ENCODE measurements at regions not wholly inside any gene's neighbourhood (a gene's known extent, or its start where the extent isn't known, plus 50 kb on each side); places are given as distances from the start of the nearest gene placed in this dataset.

DNA sequence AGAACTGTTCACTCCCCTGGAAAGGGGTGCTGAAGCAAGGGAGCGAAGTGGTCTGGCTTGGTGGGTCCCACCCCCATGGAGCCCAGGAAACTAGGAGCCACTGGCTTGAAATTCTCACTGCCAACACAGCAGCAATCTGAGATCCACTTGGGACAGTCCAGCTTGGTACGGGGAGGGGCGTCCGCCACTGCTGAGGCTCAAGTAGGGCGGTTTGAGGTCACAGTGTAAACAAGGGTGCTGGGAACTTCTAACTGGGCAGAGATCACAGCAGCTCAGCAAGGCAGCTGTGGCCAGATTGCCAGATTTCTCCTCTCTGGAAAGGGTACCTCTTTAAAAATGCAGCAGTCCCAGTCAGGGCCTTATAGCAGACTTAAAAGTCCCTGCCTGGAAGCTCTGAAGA lies 53.9 kb upstream of the GALNTL6 start:
- no peaks in the 10 kb centered on the region for H3K36me3 Mint-ChIP-seq (ENCODE audit: insufficient read depth)
- no peak overlapping the region for H3K4me3 Mint-ChIP-seq
- no peaks in the 10 kb centered on the region for H3K27me3 Mint-ChIP-seq (ENCODE audit: low read depth)
- DNase-seq (no peak), ATAC-seq (no peak)
- H3K9me3 Mint-ChIP-seq, result peaks cover 12% of the 10 kb centered on the region
- no peaks in the 10 kb centered on the region for H3K4me1 Mint-ChIP-seq (ENCODE audit: low read depth)

DNA sequence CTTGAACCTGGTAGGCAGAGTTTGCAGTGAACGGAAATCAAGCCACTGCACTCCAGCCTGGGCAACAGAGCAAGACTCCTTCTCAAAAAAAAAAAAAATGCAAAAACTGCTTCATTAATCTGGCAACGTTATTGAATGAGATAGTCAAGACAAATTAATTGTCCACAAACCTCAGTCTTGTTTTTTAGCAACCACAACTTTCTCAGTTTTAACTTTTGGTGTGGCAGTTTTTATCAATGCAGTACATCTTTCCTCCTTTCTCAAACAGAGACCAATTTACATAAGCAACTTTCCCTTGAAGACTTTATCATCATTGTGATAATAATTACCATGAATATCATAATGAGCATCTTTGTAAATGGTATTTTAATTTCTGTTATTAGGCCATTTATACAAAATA lies 61.7 kb upstream of the GALNTL6 start:
- Mint-ChIP-seq H3K27me3 (ENCODE audit: low read depth) (no peaks in the 10 kb centered on the region), H3K36me3 (ENCODE audit: insufficient read depth) (no peaks in the 10 kb centered on the region), H3K4me3 (no peak overlapping the region), H3K9me3 (peaks cover 11% of the 10 kb centered on the region), H3K4me1 (ENCODE audit: low read depth) (no peaks in the 10 kb centered on the region)
- DNase-seq (no peak), ATAC-seq (no peak)

DNA sequence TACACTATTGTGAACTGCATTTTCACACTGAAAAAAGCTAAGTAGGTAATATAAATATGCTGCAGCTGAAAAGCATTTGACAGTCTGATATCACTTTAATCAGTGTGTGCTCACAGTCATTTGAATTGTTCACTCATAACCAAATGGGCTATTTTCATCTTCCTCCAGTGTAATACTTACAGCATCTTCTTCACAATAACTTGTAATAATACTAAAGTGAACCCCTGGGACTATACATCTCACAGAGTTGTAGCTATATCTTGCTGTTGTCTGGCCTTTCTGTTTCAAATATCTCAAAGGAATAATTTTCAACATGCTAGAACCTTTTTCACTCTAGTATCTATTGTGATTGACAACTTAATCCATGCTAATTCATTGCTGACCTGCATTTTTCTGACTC lies 66.8 kb upstream of the GALNTL6 start:
- Mint-ChIP-seq H3K9me3 (peaks cover 4% of the 10 kb centered on the region), H3K4me3 (no peak overlapping the region), H3K36me3 (ENCODE audit: insufficient read depth) (no peaks in the 10 kb centered on the region), H3K27me3 (ENCODE audit: low read depth) (no peaks in the 10 kb centered on the region), H3K4me1 (ENCODE audit: low read depth) (no peaks in the 10 kb centered on the region)
- DNase-seq (no peak), ATAC-seq (no peak)

DNA sequence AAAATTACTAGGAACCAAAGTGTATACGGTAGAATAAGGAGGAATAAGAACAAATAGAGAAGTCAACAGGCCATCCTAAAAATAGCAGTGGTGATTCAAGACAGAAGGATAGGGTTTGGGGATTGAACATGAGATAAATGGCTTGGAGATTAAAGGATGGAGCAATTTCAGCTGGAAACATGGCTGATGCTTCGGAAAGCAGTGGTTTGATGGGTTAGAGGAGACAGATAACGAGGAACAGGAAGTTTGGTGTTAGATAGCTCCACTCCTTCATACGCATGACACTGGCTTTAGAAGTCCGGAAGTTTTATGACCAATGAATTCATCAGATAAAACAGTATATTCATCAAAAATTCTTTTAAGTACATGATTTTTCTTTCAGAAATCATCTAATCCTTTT lies 70.8 kb upstream of the GALNTL6 start:
- DNase-seq (no peak), ATAC-seq (no peak)
- H3K4me1 Mint-ChIP-seq (ENCODE audit: low read depth), result no peaks in the 10 kb centered on the region
- H3K36me3 Mint-ChIP-seq (ENCODE audit: insufficient read depth), result no peaks in the 10 kb centered on the region
- H3K27me3 Mint-ChIP-seq (ENCODE audit: low read depth), result no peaks in the 10 kb centered on the region
- H3K4me3 Mint-ChIP-seq, result no peak overlapping the region
- H3K9me3 Mint-ChIP-seq, result peaks cover 8% of the 10 kb centered on the region

DNA sequence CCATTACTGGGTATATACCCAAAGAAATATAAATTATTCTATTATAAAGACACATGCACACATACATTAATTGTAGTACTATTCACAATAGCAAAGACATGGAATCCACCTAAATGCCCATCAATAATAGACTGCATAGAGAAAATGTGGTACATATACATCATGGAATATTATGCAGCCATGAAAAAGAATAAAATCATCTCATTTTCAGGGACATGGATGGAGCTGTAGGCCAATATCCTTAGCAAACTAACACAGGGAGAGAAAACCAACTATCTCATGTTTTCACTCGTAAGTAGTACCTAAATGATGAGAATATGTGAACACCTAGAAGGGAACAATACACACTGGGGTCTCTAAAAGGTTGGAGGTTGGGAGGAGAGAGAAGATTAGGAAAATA lies 86.0 kb upstream of the GALNTL6 start:
- no peaks in the 10 kb centered on the region for H3K36me3 Mint-ChIP-seq (ENCODE audit: insufficient read depth)
- no peak for DNase-seq

DNA sequence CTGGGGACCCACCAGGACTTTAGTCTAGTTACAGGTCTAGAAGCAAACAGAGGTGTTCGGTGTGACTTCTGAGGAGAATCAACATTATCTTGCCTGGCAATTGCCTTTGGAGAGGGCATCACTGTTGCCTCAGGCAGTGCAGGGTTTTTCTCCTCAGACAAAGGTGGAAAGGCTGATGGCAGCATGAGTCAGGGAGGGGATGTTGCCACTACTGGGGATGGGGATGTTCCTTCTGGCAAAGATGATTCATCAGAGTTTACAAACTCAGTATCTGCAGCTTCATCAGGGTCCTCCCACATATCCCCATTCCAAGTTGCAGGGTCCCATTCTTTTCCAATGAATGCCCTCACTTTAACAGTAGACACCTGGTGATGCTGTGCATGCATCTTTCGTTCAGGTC lies 91.3 kb upstream of the GALNTL6 start:
- no peak overlapping the region for H3K4me3 Mint-ChIP-seq
- H3K36me3 Mint-ChIP-seq (ENCODE audit: insufficient read depth), result no peaks in the 10 kb centered on the region
- H3K9me3 Mint-ChIP-seq, result peaks cover 17% of the 10 kb centered on the region
- no peaks in the 10 kb centered on the region for H3K4me1 Mint-ChIP-seq (ENCODE audit: low read depth)
- H3K27me3 Mint-ChIP-seq (ENCODE audit: low read depth), result no peaks in the 10 kb centered on the region
- no peak for ATAC-seq
- no peak for DNase-seq

More for the DNA sequence above, 86.0 kb upstream of the GALNTL6 start:
- Mint-ChIP-seq H3K27me3 (ENCODE audit: low read depth) (no peaks in the 10 kb centered on the region), H3K9me3 (peaks cover 23% of the 10 kb centered on the region), H3K4me1 (ENCODE audit: low read depth) (no peaks in the 10 kb centered on the region), H3K4me3 (no peak overlapping the region)
- no peak for ATAC-seq

DNA sequence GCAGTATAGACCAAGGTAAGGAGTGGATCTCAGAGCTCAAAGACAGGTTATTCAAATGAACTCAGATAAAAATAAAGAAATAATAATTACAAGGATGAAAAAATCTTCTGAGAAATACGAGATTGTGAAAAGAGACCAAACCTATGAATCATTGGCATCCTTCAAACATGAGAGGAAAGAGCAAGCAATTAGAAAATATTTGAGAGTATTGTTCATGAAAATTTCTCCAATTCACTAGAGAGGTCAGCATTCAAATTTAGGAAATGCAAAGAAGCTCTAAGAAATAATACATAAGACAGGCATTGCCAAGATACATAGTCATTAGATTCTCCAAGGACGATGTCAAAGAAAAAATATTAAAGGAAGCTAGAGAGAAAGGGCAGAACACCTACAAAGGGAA lies 93.5 kb upstream of the GALNTL6 start:
- H3K9me3 Mint-ChIP-seq, result peaks cover 14% of the 10 kb centered on the region

DNA sequence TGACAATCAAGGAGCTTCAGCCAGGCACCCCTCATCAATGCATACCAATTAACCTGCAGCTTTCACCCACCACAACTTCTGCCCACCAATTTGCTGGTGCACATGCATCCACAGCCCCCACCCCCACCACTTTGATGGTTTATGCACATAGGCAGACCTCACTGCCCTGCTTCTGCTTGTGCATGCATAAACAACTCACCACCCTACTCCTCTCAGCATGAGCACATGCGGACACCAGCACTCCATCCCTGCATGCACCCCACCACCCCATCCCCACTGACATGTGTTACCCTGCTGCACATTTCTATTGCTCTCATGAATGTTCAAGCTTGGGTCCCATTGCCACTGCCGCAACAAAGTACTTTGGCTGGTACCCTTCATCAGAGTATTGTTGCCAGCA lies 94.5 kb upstream of the GALNTL6 start:
- no peak for ATAC-seq

More for the DNA sequence above, 93.5 kb upstream of the GALNTL6 start:
- no peaks in the 10 kb centered on the region for H3K36me3 Mint-ChIP-seq (ENCODE audit: insufficient read depth)
- ATAC-seq (no peak), DNase-seq (no peak)
- no peaks in the 10 kb centered on the region for H3K4me1 Mint-ChIP-seq (ENCODE audit: low read depth)
- H3K4me3 Mint-ChIP-seq, result no peak overlapping the region
- H3K27me3 Mint-ChIP-seq (ENCODE audit: low read depth), result no peaks in the 10 kb centered on the region

DNA sequence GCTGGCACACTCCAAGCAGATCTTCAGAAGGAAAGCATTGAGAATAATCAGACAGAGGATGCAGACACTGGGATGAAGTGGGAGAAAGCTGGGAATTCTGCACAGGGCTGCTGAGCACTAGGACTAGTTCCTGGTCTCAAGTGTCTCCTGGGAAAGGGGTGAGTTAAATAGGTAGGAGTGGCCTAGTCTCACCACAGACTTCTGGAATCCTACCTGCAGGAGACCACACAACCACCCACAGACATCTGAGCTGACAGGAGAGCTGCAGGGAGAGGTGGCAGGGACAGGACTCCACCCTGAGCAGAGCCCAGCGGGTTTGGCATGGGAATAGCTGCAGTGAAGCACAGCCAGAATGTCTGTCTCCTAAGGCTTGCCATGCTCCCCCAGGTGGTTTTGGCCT lies 95.1 kb upstream of the GALNTL6 start:
- no peak for ATAC-seq
- Mint-ChIP-seq H3K4me3 (no peak overlapping the region), H3K36me3 (ENCODE audit: insufficient read depth) (no peaks in the 10 kb centered on the region), H3K4me1 (ENCODE audit: low read depth) (no peaks in the 10 kb centered on the region), H3K27me3 (ENCODE audit: low read depth) (no peaks in the 10 kb centered on the region), H3K9me3 (peaks cover 10% of the 10 kb centered on the region)
- no peak for DNase-seq

More for the DNA sequence above, 94.5 kb upstream of the GALNTL6 start:
- no peaks in the 10 kb centered on the region for H3K4me1 Mint-ChIP-seq (ENCODE audit: low read depth)
- no peaks in the 10 kb centered on the region for H3K36me3 Mint-ChIP-seq (ENCODE audit: insufficient read depth)
- no peak overlapping the region for H3K4me3 Mint-ChIP-seq
- DNase-seq, result no peak
- H3K27me3 Mint-ChIP-seq (ENCODE audit: low read depth), result no peaks in the 10 kb centered on the region
- H3K9me3 Mint-ChIP-seq, result peaks cover 10% of the 10 kb centered on the region

DNA sequence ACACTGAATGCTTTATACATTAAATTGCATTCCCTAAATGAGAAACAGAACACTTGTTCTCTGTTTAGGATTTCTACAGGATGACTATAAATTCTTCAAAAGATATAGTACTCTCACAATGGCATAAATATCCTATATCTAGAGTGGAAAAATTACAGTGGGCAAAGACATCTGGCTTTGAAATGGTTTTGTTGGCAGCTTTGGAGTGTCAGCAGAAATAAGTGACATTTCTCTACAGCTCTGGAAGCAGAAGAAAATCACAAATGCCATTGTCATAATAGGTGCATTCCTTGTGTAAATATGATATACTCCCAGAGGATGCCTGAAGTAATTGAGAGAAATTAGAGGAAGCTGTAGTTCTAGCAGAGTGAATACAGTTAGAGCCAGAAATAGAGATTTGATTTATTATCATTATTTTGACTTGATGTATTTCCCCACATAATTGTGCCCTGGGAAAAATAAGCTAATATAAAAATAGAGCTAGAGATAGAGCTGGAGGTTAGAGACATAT lies 95.9 kb upstream of the GALNTL6 start:
- ATAC-seq, result no peak
- no peak for DNase-seq
- Mint-ChIP-seq H3K4me3 (no peak overlapping the region), H3K36me3 (ENCODE audit: insufficient read depth) (no peaks in the 10 kb centered on the region), H3K4me1 (ENCODE audit: low read depth) (no peaks in the 10 kb centered on the region), H3K9me3 (peaks cover 10% of the 10 kb centered on the region), H3K27me3 (ENCODE audit: low read depth) (no peaks in the 10 kb centered on the region)

DNA sequence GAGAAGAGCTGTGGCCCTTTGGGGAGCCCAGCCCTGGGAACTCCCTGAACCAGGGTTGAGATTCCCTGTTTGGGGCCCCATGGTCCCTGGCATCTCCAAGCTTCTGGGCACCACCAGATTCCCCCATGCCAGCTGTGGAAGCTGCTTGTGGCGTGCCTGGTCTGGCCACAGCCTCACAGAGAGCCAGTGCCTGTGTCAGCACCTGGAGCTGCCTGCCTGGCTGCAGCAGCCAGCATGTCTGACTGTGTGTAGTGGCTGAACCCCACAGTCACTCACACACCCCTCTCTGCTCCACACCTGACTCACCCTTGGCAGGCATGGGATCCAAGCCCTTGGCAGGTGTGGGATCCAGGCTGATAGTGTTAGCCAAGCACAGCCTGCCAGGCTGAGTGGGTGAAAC lies 97.2 kb upstream of the GALNTL6 start:
- Mint-ChIP-seq H3K27me3 (ENCODE audit: low read depth) (no peaks in the 10 kb centered on the region), H3K4me3 (no peak overlapping the region), H3K9me3 (peaks cover 7% of the 10 kb centered on the region), H3K36me3 (ENCODE audit: insufficient read depth) (no peaks in the 10 kb centered on the region), H3K4me1 (ENCODE audit: low read depth) (no peaks in the 10 kb centered on the region)
- no peak for DNase-seq
- no peak for ATAC-seq

DNA sequence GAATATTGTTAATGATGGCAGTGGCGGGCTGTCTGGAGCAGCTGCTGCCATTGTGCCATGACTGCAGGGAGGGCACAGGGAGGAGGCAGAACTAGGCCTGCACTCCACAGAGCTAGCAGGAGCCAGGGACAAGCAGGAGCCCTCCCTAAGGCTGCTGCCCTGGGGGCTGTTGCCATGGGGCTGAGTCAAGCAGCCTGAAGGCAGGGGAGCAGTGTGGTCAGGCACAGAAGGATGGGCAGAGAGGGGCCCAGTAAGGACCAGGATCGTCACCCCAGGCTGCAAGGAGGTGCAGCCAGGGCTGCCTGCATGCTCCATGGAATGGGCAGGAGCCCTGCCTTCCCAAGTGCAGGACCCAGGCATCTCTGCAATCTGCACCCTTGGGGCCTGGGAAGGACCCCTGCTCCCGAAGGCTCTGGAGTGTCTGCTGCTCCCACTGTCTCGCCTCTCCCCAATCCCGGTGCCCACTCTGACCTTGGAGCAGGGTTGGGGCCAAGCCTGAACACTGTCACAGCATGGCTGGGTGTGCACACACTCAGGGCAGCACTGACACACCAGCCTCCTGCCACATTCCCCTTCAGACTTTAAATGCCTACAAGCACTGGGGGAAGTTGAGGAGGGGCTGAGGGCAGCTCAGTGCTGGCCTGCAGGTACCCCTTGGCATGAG lies 98.3 kb upstream of the GALNTL6 start:
- H3K27me3 Mint-ChIP-seq (ENCODE audit: low read depth), result no peaks in the 10 kb centered on the region
- H3K4me1 Mint-ChIP-seq (ENCODE audit: low read depth), result no peaks in the 10 kb centered on the region
- H3K36me3 Mint-ChIP-seq (ENCODE audit: insufficient read depth), result no peaks in the 10 kb centered on the region
- ATAC-seq (no peak), DNase-seq (no peak)
- H3K4me3 Mint-ChIP-seq, result no peak overlapping the region
- H3K9me3 Mint-ChIP-seq, result peaks cover 4% of the 10 kb centered on the region

DNA sequence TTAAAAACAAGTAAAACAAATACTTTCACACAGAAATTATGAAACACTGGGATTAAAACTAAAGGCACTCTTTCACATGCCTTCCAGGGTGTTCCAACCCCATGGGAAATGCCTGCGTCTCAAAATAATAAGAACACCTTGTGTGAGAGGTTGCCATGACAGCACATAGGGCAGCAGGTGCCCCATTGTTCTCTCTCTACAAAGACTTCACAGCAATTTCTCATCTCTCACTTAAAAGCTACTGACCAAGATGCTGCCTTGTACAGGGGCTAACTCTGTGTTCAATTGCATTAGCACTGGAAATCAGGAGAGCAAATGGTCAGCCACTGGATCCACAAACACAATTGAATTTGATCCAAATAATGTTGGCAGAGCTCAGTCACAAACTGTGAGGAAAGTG lies 102.5 kb upstream of the GALNTL6 start:
- Mint-ChIP-seq H3K9me3 (peaks cover 7% of the 10 kb centered on the region), H3K4me3 (no peak overlapping the region), H3K4me1 (ENCODE audit: low read depth) (no peaks in the 10 kb centered on the region), H3K36me3 (ENCODE audit: insufficient read depth) (no peaks in the 10 kb centered on the region), H3K27me3 (ENCODE audit: low read depth) (no peaks in the 10 kb centered on the region)
- no peak for DNase-seq
- no peak for ATAC-seq

DNA sequence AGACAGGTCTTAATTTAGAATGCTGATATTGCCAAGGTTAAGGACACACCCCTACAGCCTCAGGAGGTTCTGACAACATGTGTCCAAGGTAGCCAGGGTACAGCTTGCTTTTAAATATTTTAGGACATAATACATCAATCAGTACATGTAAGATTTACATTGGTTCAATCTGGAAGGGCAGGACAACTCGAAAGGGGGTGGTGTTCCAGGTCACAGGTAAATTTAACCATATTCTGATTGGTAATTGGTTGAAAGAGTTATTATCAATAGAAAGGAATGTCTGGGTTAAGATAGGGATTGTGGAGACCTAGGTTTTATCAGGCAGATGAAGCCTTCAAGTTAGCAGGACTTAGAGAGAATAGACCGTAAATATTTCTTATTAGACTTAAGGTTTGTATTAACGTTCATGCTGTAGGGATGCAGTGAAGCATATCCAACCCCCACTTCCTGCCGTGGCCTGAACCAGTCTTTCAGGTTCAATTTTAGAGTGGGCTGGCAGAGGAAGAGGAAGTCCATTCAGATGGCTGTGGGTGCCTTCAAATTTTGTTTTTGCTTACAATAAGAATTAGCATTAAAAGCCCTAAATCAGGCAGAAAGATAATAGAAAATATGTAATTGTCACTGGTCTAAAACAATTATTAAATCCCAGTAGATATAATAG lies 136.5 kb upstream of the GALNTL6 start:
- H3K36me3 Mint-ChIP-seq (ENCODE audit: insufficient read depth), result no peaks in the 10 kb centered on the region
- ATAC-seq, result no peak

DNA sequence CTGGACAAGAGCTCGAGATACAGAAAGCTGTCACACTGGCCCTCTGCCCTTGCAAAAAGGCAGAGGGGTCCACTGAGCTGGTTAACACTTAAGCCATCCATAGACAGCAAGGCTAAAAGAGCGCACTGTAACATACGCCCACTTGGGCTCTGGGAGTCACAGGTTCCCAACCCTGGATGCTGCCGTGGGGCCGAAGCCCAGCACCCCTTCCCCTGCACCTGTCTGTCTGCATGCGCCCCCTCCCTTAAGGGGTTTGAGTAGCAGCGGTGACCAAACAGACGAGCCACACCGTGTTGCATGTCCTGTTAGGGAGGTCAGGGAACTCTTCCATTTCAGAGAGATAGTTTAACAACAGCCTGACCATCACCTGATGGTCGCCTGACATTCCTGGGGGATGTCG lies 138.4 kb upstream of the GALNTL6 start:
- peaks cover 3% of the 10 kb centered on the region for H3K9me3 Mint-ChIP-seq
- ATAC-seq, result no peak

More for the DNA sequence above, 136.5 kb upstream of the GALNTL6 start:
- Mint-ChIP-seq H3K27me3 (ENCODE audit: low read depth) (no peaks in the 10 kb centered on the region), H3K4me1 (ENCODE audit: low read depth) (no peaks in the 10 kb centered on the region), H3K9me3 (peaks cover 6% of the 10 kb centered on the region), H3K4me3 (no peak overlapping the region)
- DNase-seq, result no peak

More for the DNA sequence above, 138.4 kb upstream of the GALNTL6 start:
- H3K4me3 Mint-ChIP-seq, result no peak overlapping the region
- no peaks in the 10 kb centered on the region for H3K27me3 Mint-ChIP-seq (ENCODE audit: low read depth)
- no peaks in the 10 kb centered on the region for H3K4me1 Mint-ChIP-seq (ENCODE audit: low read depth)
- no peak for DNase-seq
- no peaks in the 10 kb centered on the region for H3K36me3 Mint-ChIP-seq (ENCODE audit: insufficient read depth)
